C4-2B (cell line): ENCODE measurements at regions not wholly inside any gene's neighbourhood (a gene's known extent, or its start where the extent isn't known, plus 50 kb on each side); places are given as distances from the start of the nearest gene placed in this dataset.

Source experiments
- H3K27ac ChIP-seq: fragments of 450-650 bp; 2 replicates; pipeline ENCODE4 v1.5.1; 2017
- CTCF ChIP-seq: fragments of 450-650 bp; conservative IDR thresholded peaks from 2 replicates; pipeline ENCODE4 v1.5.1; 2017; ENCODE audit warnings: mild to moderate bottlenecking
- ZFX ChIP-seq: fragments of 450-650 bp; IDR thresholded peaks from 2 replicates; pipeline ENCODE4 v1.6.1; 2017

GRCh38 chr3:144566320-144566719, 594.7 kb downstream of the DIPK2A start:
- H3K27ac ChIP-seq, result no peak overlapping the region
- TF ChIP-seq ZFX (no peak), CTCF (no peak)

GRCh38 chr3:144569651-144570050, 598.0 kb downstream of the DIPK2A start:
- TF ChIP-seq CTCF, result no peak
- TF ChIP-seq ZFX, result no peak
- no peak overlapping the region for H3K27ac ChIP-seq

GRCh38 chr3:144583871-144584270, 612.2 kb downstream of the DIPK2A start:
- TF ChIP-seq ZFX, result no peak
- TF ChIP-seq CTCF, result no peak
- H3K27ac ChIP-seq, result no peak overlapping the region

- no peak for TF ChIP-seq ZFX
- TF ChIP-seq CTCF, result 0 out of 2 replicates have a peak, but pooled peaks have one; percentile 8
- no peak overlapping the region for H3K27ac ChIP-seq
Measured at GRCh38 chr3:144585408-144585807, 613.8 kb downstream of the DIPK2A start.

- no peak for TF ChIP-seq CTCF
- TF ChIP-seq ZFX, result no peak
- no peak overlapping the region for H3K27ac ChIP-seq
Measured at GRCh38 chr3:144585953-144586352, 614.3 kb downstream of the DIPK2A start.

GRCh38 chr3:144586382-144586781, 614.8 kb downstream of the DIPK2A start:
- H3K27ac ChIP-seq, result no peak overlapping the region
- TF ChIP-seq ZFX, result no peak
- no peak for TF ChIP-seq CTCF

GRCh38 chr3:144590854-144591253, 619.2 kb downstream of the DIPK2A start:
- no peak overlapping the region for H3K27ac ChIP-seq
- TF ChIP-seq CTCF, result no peak
- no peak for TF ChIP-seq ZFX
